A673 (cell line): ENCODE measurements at regions not wholly inside any gene's neighbourhood (a gene's known extent, or its start where the extent isn't known, plus 50 kb on each side); places are given as distances from the start of the nearest gene placed in this dataset.

ENCODE experiments used
- BruUV-seq: library from RNA; stranded (reverse); fragments of 400-500 nt; replicated peaks from 2 replicates; lab custom pipeline; 2021; lab: Mats Ljungman, UMichigan
- CTCF ChIA-PET: fragments of 300-600 bp; sonication (Branson Sonifier 250); formaldehyde crosslinking; loops from one replicate; lab custom pipeline; 2022; ENCODE audit warnings: antibody characterized with exemption; lab: Charles Lee
- POLR2A ChIA-PET: fragments of 300-600 bp; sonication (Branson Sonifier 250); formaldehyde crosslinking; loops from one replicate; lab custom pipeline; 2022; ENCODE audit warnings: antibody characterized with exemption; ENCODE audit not compliant: low non-redundant PET; lab: Charles Lee
- DNase-seq: peaks from one replicate; pipeline ENCODE4 v3.0.0-alpha.2; 2015; ENCODE audit warnings: low spot score
- H3K27ac ChIP-seq: fragments of 200-600 bp; sonication (generic); 2 replicates; pipeline ENCODE4 v1.5.1; 2016; ENCODE audit warnings: mixed run types, low read depth, mild to moderate bottlenecking, mixed read lengths, antibody characterized with exemption, low read length; ENCODE audit not compliant: poor library complexity, severe bottlenecking
- H3K27me3 ChIP-seq: fragments of 200-600 bp; sonication (generic); replicated peaks from 2 replicates; pipeline ENCODE4 v1.6.1; 2017; ENCODE audit warnings: mixed run types, low read depth, mild to moderate bottlenecking, mixed read lengths, antibody characterized with exemption, low read length; ENCODE audit not compliant: insufficient read depth, poor library complexity
- H3K36me3 ChIP-seq: fragments of 200-600 bp; sonication (generic); 2 replicates; pipeline ENCODE4 v1.6.1; 2016; ENCODE audit warnings: mixed run types, mild to moderate bottlenecking, mixed read lengths, antibody characterized with exemption, low read length; ENCODE audit not compliant: insufficient read depth, poor library complexity, severe bottlenecking
- H3K4me1 ChIP-seq: fragments of 200-600 bp; sonication (generic); 2 replicates; pipeline ENCODE4 v1.6.1; 2017; ENCODE audit warnings: mixed run types, mild to moderate bottlenecking, mixed read lengths, antibody characterized with exemption, low read length; ENCODE audit not compliant: insufficient read depth, poor library complexity, severe bottlenecking
- H3K4me3 ChIP-seq: fragments of 200-600 bp; sonication (generic); 2 replicates; pipeline ENCODE4 v1.5.1; 2016; ENCODE audit warnings: low read depth, mixed run types, mild to moderate bottlenecking, mixed read lengths, low read length; ENCODE audit not compliant: poor library complexity, severe bottlenecking
- H3K9me3 ChIP-seq: fragments of 200-600 bp; sonication (generic); 2 replicates; pipeline ENCODE4 v1.6.1; 2016; ENCODE audit warnings: mixed run types, low read depth, mild to moderate bottlenecking, mixed read lengths, antibody characterized with exemption, low read length; ENCODE audit not compliant: poor library complexity, severe bottlenecking
- CTCF ChIP-seq: fragments of 300-800, 200-600 bp; sonication (generic); conservative IDR thresholded peaks from 2 replicates; pipeline ENCODE4 v1.5.1; 2017; ENCODE audit warnings: low read depth, mild to moderate bottlenecking, antibody characterized with exemption, low read length, moderate library complexity, mixed read lengths
- EZH2 ChIP-seq: fragments of 200-600 bp; sonication (generic); IDR thresholded peaks from 2 replicates; pipeline ENCODE4 v1.6.1; 2017; ENCODE audit warnings: borderline replicate concordance, low read depth, mild to moderate bottlenecking, mixed read lengths, antibody characterized with exemption, low read length; ENCODE audit not compliant: poor library complexity, severe bottlenecking
- intact Hi-C: fragments of 100-400 bp; cut with micrococcal nuclease; formaldehyde crosslinking; loops from one replicate; pipeline ENCODE4 v1.10.0; 2022; ENCODE audit not compliant: unreplicated experiment

- Histone ChIP-seq H3K27ac (peak overlapping the region; percentile 79), H3K4me1 (peaks cover 44% of the 10 kb centered on the region), H3K27me3 (no peaks in the 10 kb centered on the region), H3K9me3 (no peaks in the 10 kb centered on the region), H3K4me3 (no peak overlapping the region), H3K36me3 (no peaks in the 10 kb centered on the region)
- DNase-seq: peak; percentile 65
- ChIA-PET CTCF (no interaction called here), POLR2A (no interaction called here)
- BruUV-seq: no TSS peak
- TF ChIP-seq CTCF: no peak
- TF ChIP-seq EZH2: no peak
- intact Hi-C loops: no loop called here
These were observed 168.0 kb upstream of the SPRY4 start for GRCh38 chr5:142492781-142493281.

GRCh38 chr5:142491679-142492078 is 166.9 kb upstream of the SPRY4 start:
- Histone ChIP-seq H3K36me3 (no peaks in the 10 kb centered on the region), H3K9me3 (no peaks in the 10 kb centered on the region), H3K27me3 (no peaks in the 10 kb centered on the region), H3K27ac (peak overlapping the region; percentile 79), H3K4me3 (no peak overlapping the region), H3K4me1 (peaks cover 44% of the 10 kb centered on the region)
- BruUV-seq: no TSS peak
- TF ChIP-seq CTCF (no peak), EZH2 (no peak)
- ChIA-PET CTCF (no interaction called here), POLR2A (no interaction called here)
- intact Hi-C loops: no loop called here
- DNase-seq: no peak

- ChIA-PET CTCF (no interaction called here), POLR2A (no interaction called here)
- H3K4me3 ChIP-seq: no peak overlapping the region
- peak overlapping the region; percentile 79 for H3K27ac ChIP-seq
- TF ChIP-seq CTCF (no peak), EZH2 (no peak)
- peak; percentile 89 for DNase-seq
- peaks cover 47% of the 10 kb centered on the region for H3K4me1 ChIP-seq
- BruUV-seq: no TSS peak
- H3K27me3 ChIP-seq: no peaks in the 10 kb centered on the region
- intact Hi-C loops: no loop called here
- no peaks in the 10 kb centered on the region for H3K9me3 ChIP-seq
- H3K36me3 ChIP-seq: no peaks in the 10 kb centered on the region
These were observed 166.4 kb upstream of the SPRY4 start for GRCh38 chr5:142491270-142491669.
